CD4-positive, alpha-beta T cell (primary cell): ENCODE measurements at regions not wholly inside any gene's neighbourhood (a gene's known extent, or its start where the extent isn't known, plus 50 kb on each side); places are given as distances from the start of the nearest gene placed in this dataset.
"Not testable (repeated sequence)": the region's sequence is repeated elsewhere in the genome, so short reads cannot be mapped to it uniquely, and the experiment has no call there.

Experiments
- ATAC-seq: fragments of 200-7000 bp; cut with Tn5 transposase; one replicate; pipeline ENCODE4 v1.10.0; 2022; ENCODE audit warnings: mild to moderate bottlenecking; ENCODE audit not compliant: poor library complexity
- CTCF ChIA-PET: fragments of 350-600 bp; sonication (Branson Sonifier 250); formaldehyde crosslinking; loops from one replicate; lab custom pipeline; 2021; ENCODE audit warnings: antibody characterized with exemption, inconsistent platforms; lab: Charles Lee
- POLR2A ChIA-PET: fragments of 350-600 bp; sonication (Branson Sonifier 250); formaldehyde crosslinking; loops from one replicate; lab custom pipeline; 2021; ENCODE audit warnings: antibody characterized with exemption, inconsistent platforms; lab: Charles Lee
- DNase-seq, 14 experiments: peaks; one replicate each; pipeline ENCODE4 v3.0.0-alpha.2; 2013 to 2020; ENCODE audit warnings: mixed read lengths in 2 of 14
- H3K27ac ChIP-seq, 2 donors: one replicate each; pipeline versions ENCODE4 v1.5.1 to v1.7.0; 2013; ENCODE audit warnings: low read length in 2 of 2, low read depth in 1 of 2, mild to moderate bottlenecking in 1 of 2
- H3K27me3 ChIP-seq, 2 experiments: 1 replicate in 1 of 2; 2 replicates in 1 of 2; pipeline versions ENCODE4 v1.6.1 to v1.7.0; 2013; ENCODE audit warnings: low read length in 2 of 2, control low read depth in 1 of 2, mild to moderate bottlenecking in 1 of 2, moderate library complexity in 1 of 2; ENCODE audit not compliant: insufficient read depth in 2 of 2, control insufficient read depth in 1 of 2
- H3K36me3 ChIP-seq: one replicate; pipeline ENCODE4 v1.6.1; 2013; ENCODE audit warnings: low read length, control low read depth; ENCODE audit not compliant: insufficient read depth
- H3K4me1 ChIP-seq: one replicate; pipeline ENCODE4 v1.6.1; 2013; ENCODE audit warnings: low read length, control low read depth; ENCODE audit not compliant: insufficient read depth
- H3K4me3 ChIP-seq: one replicate; pipeline ENCODE4 v1.5.1; 2013; ENCODE audit warnings: mild to moderate bottlenecking, low read length, moderate library complexity
- H3K9me3 ChIP-seq, 2 experiments: 1 replicate in 1 of 2; 2 replicates in 1 of 2; pipeline versions ENCODE4 v1.6.1 to v1.7.0; 2013; ENCODE audit warnings: low read length in 2 of 2, mild to moderate bottlenecking in 2 of 2, control low read depth in 1 of 2, moderate library complexity in 1 of 2; ENCODE audit not compliant: control insufficient read depth in 1 of 2, insufficient read depth in 1 of 2
- H3K27ac Mint-ChIP-seq: one replicate; pipeline ENCODE4 v1.8.0; 2020; ENCODE audit warnings: mixed read lengths
- H3K27me3 Mint-ChIP-seq: one replicate; pipeline ENCODE4 v1.8.0; 2021; ENCODE audit warnings: mixed read lengths
- H3K36me3 Mint-ChIP-seq: one replicate; pipeline ENCODE4 v1.8.0; 2021; ENCODE audit warnings: low read depth, mixed read lengths
- H3K4me1 Mint-ChIP-seq: one replicate; pipeline ENCODE4 v1.8.0; 2021; ENCODE audit warnings: low read depth, mixed read lengths
- H3K4me3 Mint-ChIP-seq: one replicate; pipeline ENCODE4 v1.8.0; 2020; ENCODE audit warnings: mild to moderate bottlenecking, mixed read lengths
- H3K9me3 Mint-ChIP-seq: one replicate; pipeline ENCODE4 v1.8.0; 2020; ENCODE audit warnings: mixed read lengths
- intact Hi-C, 2 experiments: fragments of 100-400 bp; cut with DNase I in 1 of 2; cut with micrococcal nuclease in 1 of 2; formaldehyde crosslinking; loops; one replicate each; pipeline versions ENCODE4 v1.15.1 to v1.9.0; 2023 to 2025; cut with DNase I, micrococcal nuclease

GRCh38 chr10:38450372-38451057 lies 356.4 kb downstream of the ZNF37A start:
- H3K4me3 ChIP-seq, H3K36me3 ChIP-seq, H3K27ac Mint-ChIP-seq, ATAC-seq, H3K4me1 ChIP-seq, CTCF ChIA-PET, H3K9me3 Mint-ChIP-seq, H3K4me3 Mint-ChIP-seq, H3K27me3 ChIP-seq, intact Hi-C loops, H3K4me1 Mint-ChIP-seq, H3K27me3 Mint-ChIP-seq, H3K27ac ChIP-seq, DNase-seq, POLR2A ChIA-PET: not testable (repeated sequence)
- peaks cover 22% of the 10 kb centered on the region for H3K36me3 Mint-ChIP-seq
- H3K9me3 ChIP-seq = peaks cover 0 to 27% of the 10 kb centered on the region in 2 experiments

GRCh38 chr10:38451306-38451967 lies 357.3 kb downstream of the ZNF37A start:
- DNase-seq, H3K4me1 Mint-ChIP-seq, CTCF ChIA-PET, intact Hi-C loops, H3K27ac ChIP-seq, H3K4me1 ChIP-seq, H3K27me3 Mint-ChIP-seq, H3K9me3 Mint-ChIP-seq, POLR2A ChIA-PET, H3K4me3 Mint-ChIP-seq, H3K36me3 ChIP-seq, H3K27ac Mint-ChIP-seq, H3K4me3 ChIP-seq, ATAC-seq, H3K27me3 ChIP-seq: not testable (repeated sequence)
- peaks cover 0 to 29% of the 10 kb centered on the region in 2 experiments for H3K9me3 ChIP-seq
- H3K36me3 Mint-ChIP-seq = peaks cover 17% of the 10 kb centered on the region
